ENCODE measurements at regions not wholly inside any gene's neighbourhood (a gene's known extent, or its start where the extent isn't known, plus 50 kb on each side); places are given as distances from the start of the nearest gene placed in this dataset.

- TF ChIP-seq CTCF (conservative IDR thresholded peaks at IDR 0.05; ENCODE audit: control insufficient read depth, insufficient read depth, low read depth, low read length): no peak
- no peak overlapping the region for H3K4me3 ChIP-seq (ENCODE audit: control insufficient read depth, low read depth, low read length)
- DNase-seq (ENCODE audit: low read depth): no peak
These were observed 401.8 kb upstream of the ADAMTS16 start for GRCh38 chr5:4738298-4738697.

- TF ChIP-seq CTCF (conservative IDR thresholded peaks at IDR 0.05; ENCODE audit: control insufficient read depth, insufficient read depth, low read depth, low read length): no peak
- no peak for DNase-seq (ENCODE audit: low read depth)
- H3K4me3 ChIP-seq (ENCODE audit: control insufficient read depth, low read depth, low read length): no peak overlapping the region
These were observed 400.0 kb upstream of the ADAMTS16 start for GRCh38 chr5:4740156-4740555.

- H3K4me3 ChIP-seq (ENCODE audit: control insufficient read depth, low read depth, low read length): no peak overlapping the region
- DNase-seq (ENCODE audit: low read depth): no peak
- no peak for TF ChIP-seq CTCF (conservative IDR thresholded peaks at IDR 0.05; ENCODE audit: control insufficient read depth, insufficient read depth, low read depth, low read length)
These were observed 381.6 kb upstream of the ADAMTS16 start for GRCh38 chr5:4758550-4758949.

GRCh38 chr5:4758996-4759395 is 381.1 kb upstream of the ADAMTS16 start:
- H3K4me3 ChIP-seq (ENCODE audit: control insufficient read depth, low read depth, low read length): no peak overlapping the region
- no peak for DNase-seq (ENCODE audit: low read depth)
- no peak for TF ChIP-seq CTCF (conservative IDR thresholded peaks at IDR 0.05; ENCODE audit: control insufficient read depth, insufficient read depth, low read depth, low read length)

GRCh38 chr5:4762316-4762715 is 377.8 kb upstream of the ADAMTS16 start:
- no peak overlapping the region for H3K4me3 ChIP-seq (ENCODE audit: control insufficient read depth, low read depth, low read length)
- TF ChIP-seq CTCF (conservative IDR thresholded peaks at IDR 0.05; ENCODE audit: control insufficient read depth, insufficient read depth, low read depth, low read length): no peak
- no peak for DNase-seq (ENCODE audit: low read depth)

GRCh38 chr5:4765411-4765810 is 374.7 kb upstream of the ADAMTS16 start:
- no peak overlapping the region for H3K4me3 ChIP-seq (ENCODE audit: control insufficient read depth, low read depth, low read length)
- no peak for DNase-seq (ENCODE audit: low read depth)
- no peak for TF ChIP-seq CTCF (conservative IDR thresholded peaks at IDR 0.05; ENCODE audit: control insufficient read depth, insufficient read depth, low read depth, low read length)

GRCh38 chr5:4766101-4766500 is 374.0 kb upstream of the ADAMTS16 start:
- no peak for TF ChIP-seq CTCF (conservative IDR thresholded peaks at IDR 0.05; ENCODE audit: control insufficient read depth, insufficient read depth, low read depth, low read length)
- DNase-seq (ENCODE audit: low read depth): no peak
- no peak overlapping the region for H3K4me3 ChIP-seq (ENCODE audit: control insufficient read depth, low read depth, low read length)
